CD14-positive monocyte (primary cell): ENCODE measurements at regions not wholly inside any gene's neighbourhood (a gene's known extent, or its start where the extent isn't known, plus 50 kb on each side); places are given as distances from the start of the nearest gene placed in this dataset.
A peak's percentile ranks its signal among the peaks of the same experiment; 100 is the strongest.

Source experiments
- DNase-seq, 3 donors: peaks; one replicate each; pipeline ENCODE4 v3.0.0-alpha.2; 2011 to 2022
- H2AFZ ChIP-seq: 2 replicates; pipeline ENCODE4 v1.6.0; 2012; ENCODE audit warnings: mild to moderate bottlenecking, low read depth, low read length, inconsistent platforms; ENCODE audit not compliant: insufficient read depth, poor library complexity, severe bottlenecking
- H3K27ac ChIP-seq, 2 donors: 1 replicate in 1 of 2; 2 replicates in 1 of 2; pipeline ENCODE4 v1.5.1; 2012 to 2013; ENCODE audit warnings: low read length in 2 of 2, control low read depth in 1 of 2, inconsistent platforms in 1 of 2, low read depth in 1 of 2, mild to moderate bottlenecking in 1 of 2
- H3K27me3 ChIP-seq, 2 donors: one replicate each; pipeline versions ENCODE4 v1.6.0 to v1.6.1; 2011 to 2013; ENCODE audit warnings: low read length in 2 of 2; ENCODE audit not compliant: control insufficient read depth in 2 of 2, insufficient read depth in 2 of 2
- H3K36me3 ChIP-seq, 2 donors: replicated peaks in 1 of 2; 1 replicate in 1 of 2; 2 replicates in 1 of 2; pipeline versions ENCODE4 v1.5.1 to v1.6.1; 2012 to 2013; ENCODE audit warnings: low read length in 2 of 2, control low read depth in 1 of 2, inconsistent platforms in 1 of 2, mild to moderate bottlenecking in 1 of 2; ENCODE audit not compliant: insufficient read depth in 2 of 2, control insufficient read depth in 1 of 2
- H3K4me1 ChIP-seq, 2 donors: 1 replicate in 1 of 2; 2 replicates in 1 of 2; pipeline versions ENCODE4 v1.5.1 to v1.6.1; 2012 to 2013; ENCODE audit warnings: low read length in 2 of 2, control low read depth in 1 of 2, inconsistent platforms in 1 of 2, mild to moderate bottlenecking in 1 of 2, moderate library complexity in 1 of 2; ENCODE audit not compliant: insufficient read depth in 2 of 2, control insufficient read depth in 1 of 2
- H3K4me2 ChIP-seq: replicated peaks from 2 replicates; pipeline ENCODE3; 2012; ENCODE audit warnings: low read length, moderate library complexity, mild to moderate bottlenecking; ENCODE audit not compliant: poor library complexity, severe bottlenecking; ENCODE audit errors: extremely low read depth
- H3K4me3 ChIP-seq, 3 experiments: fragments of 200-600 bp in 1 of 3; sonication (generic) in 1 of 3; replicated peaks in 1 of 3; 1 replicate in 2 of 3; 2 replicates in 1 of 3; pipeline ENCODE4 v1.5.1; 2011 to 2013; ENCODE audit warnings: low read length in 3 of 3, mild to moderate bottlenecking in 3 of 3, control low read depth in 2 of 3, low read depth in 2 of 3, inconsistent platforms in 1 of 3, moderate library complexity in 1 of 3
- H3K79me2 ChIP-seq: 2 replicates; pipeline ENCODE4 v1.6.0; 2012; ENCODE audit warnings: mild to moderate bottlenecking, control low read depth, inconsistent platforms, low read length, moderate library complexity; ENCODE audit not compliant: insufficient read depth
- H3K9ac ChIP-seq: 2 replicates; pipeline ENCODE4 v1.6.0; 2017; ENCODE audit warnings: low read length, mild to moderate bottlenecking; ENCODE audit not compliant: insufficient read depth, poor library complexity, severe bottlenecking
- H3K9me3 ChIP-seq, 2 donors: replicated peaks in 1 of 2; 1 replicate in 1 of 2; 2 replicates in 1 of 2; pipeline versions ENCODE4 v1.5.1 to v1.6.1; 2012 to 2013; ENCODE audit warnings: low read length in 2 of 2, control low read depth in 1 of 2; ENCODE audit not compliant: control insufficient read depth in 1 of 2, insufficient read depth in 1 of 2
- H4K20me1 ChIP-seq: 2 replicates; pipeline ENCODE4 v1.6.0; 2012; ENCODE audit warnings: mild to moderate bottlenecking, low read length, control low read depth, moderate library complexity; ENCODE audit not compliant: insufficient read depth
- H3K27ac Mint-ChIP-seq, 7 donors: one replicate each; pipeline ENCODE4 v1.8.0; 2020; ENCODE audit warnings: mild to moderate bottlenecking in 7 of 7, mixed read lengths in 7 of 7, moderate library complexity in 6 of 7, inconsistent platforms in 2 of 7
- H3K27me3 Mint-ChIP-seq, 3 donors: one replicate each; pipeline ENCODE4 v1.8.0; 2021 to 2022; ENCODE audit warnings: low read depth in 3 of 3, mild to moderate bottlenecking in 3 of 3, mixed read lengths in 3 of 3, moderate library complexity in 3 of 3, inconsistent platforms in 1 of 3
- H3K36me3 Mint-ChIP-seq, 2 donors: one replicate each; pipeline ENCODE4 v1.8.0; 2020; ENCODE audit warnings: mixed read lengths in 2 of 2, inconsistent platforms in 1 of 2, mild to moderate bottlenecking in 1 of 2
- H3K4me1 Mint-ChIP-seq: one replicate; pipeline ENCODE4 v1.8.0; 2020; ENCODE audit warnings: mild to moderate bottlenecking, mixed read lengths
- H3K4me3 Mint-ChIP-seq, 2 donors: one replicate each; pipeline ENCODE4 v1.8.0; 2020; ENCODE audit warnings: mild to moderate bottlenecking in 2 of 2, mixed read lengths in 2 of 2, moderate library complexity in 1 of 2
- H3K9me3 Mint-ChIP-seq, 7 donors: one replicate each; pipeline ENCODE4 v1.8.0; 2020 to 2022; ENCODE audit warnings: mixed read lengths in 7 of 7, mild to moderate bottlenecking in 6 of 7, moderate library complexity in 6 of 7, inconsistent platforms in 2 of 7
- CTCF ChIP-seq: fragments of 200-600 bp; IDR thresholded peaks from one replicate; pipeline ENCODE4 v1.8.0; 2022; ENCODE audit warnings: antibody characterized with exemption, mild to moderate bottlenecking
- WGBS: methylation state at CpG from one replicate; pipeline ENCODE4 v1.1.5; 2013; ENCODE audit warnings: missing lambda C conversion rate; ENCODE audit not compliant: insufficient coverage; 5-methylcytosine and 5-hydroxymethylcytosine counted together
- intact Hi-C, 2 donors: fragments of 100-400 bp; cut with micrococcal nuclease; formaldehyde crosslinking; loops; one replicate each; pipeline versions ENCODE4 v1.15.0 to v1.15.1; 2023

GRCh38 chr17:74059479-74060240, 143.8 kb upstream of the RPL38 start:
- peaks cover 1% of the 10 kb centered on the region for H3K4me1 Mint-ChIP-seq

GRCh38 chr17:74061758-74062157, 141.7 kb upstream of the RPL38 start:
- Histone ChIP-seq H3K36me3 (no peaks in the 10 kb centered on the region), H3K27me3 (no peaks in the 10 kb centered on the region), H3K27ac (no peak overlapping the region), H3K4me2 (no peak overlapping the region), H3K4me3 (no peak overlapping the region), H3K9ac (no peak overlapping the region), H3K4me1 (no peaks in the 10 kb centered on the region), H2AFZ (no peak overlapping the region), H3K9me3 (no peaks in the 10 kb centered on the region), H4K20me1 (no peaks in the 10 kb centered on the region), H3K79me2 (no peaks in the 10 kb centered on the region)
- no peak overlapping the region for H3K27ac Mint-ChIP-seq
- peaks cover 1% of the 10 kb centered on the region for H3K4me1 Mint-ChIP-seq
- no peaks in the 10 kb centered on the region for H3K36me3 Mint-ChIP-seq
- H3K4me3 Mint-ChIP-seq, result no peak overlapping the region
- H3K27me3 Mint-ChIP-seq, result peaks cover 7 to 19% (median 17%) of the 10 kb centered on the region in 3 donors
- H3K9me3 Mint-ChIP-seq, result peaks cover 0 to 4% (median 0%) of the 10 kb centered on the region in 7 donors
- no peak for TF ChIP-seq CTCF
- intact Hi-C loops, result no loop called here
- no peak for DNase-seq
- WGBS, result 100% methylated on average over 1 of the region's 5 CpGs

More at GRCh38 chr17:74059479-74060240, 143.8 kb upstream of the RPL38 start:
- H3K4me3 Mint-ChIP-seq, result no peak overlapping the region
- WGBS, result 71% methylated on average over 1 of the region's 4 CpGs
- no peak for DNase-seq
- Histone ChIP-seq H2AFZ (no peak overlapping the region), H3K9ac (no peak overlapping the region), H3K4me3 (no peak overlapping the region), H3K27ac (no peak overlapping the region), H3K4me1 (no peaks in the 10 kb centered on the region), H4K20me1 (no peaks in the 10 kb centered on the region), H3K9me3 (no peaks in the 10 kb centered on the region), H3K79me2 (no peaks in the 10 kb centered on the region), H3K27me3 (no peaks in the 10 kb centered on the region), H3K36me3 (no peaks in the 10 kb centered on the region), H3K4me2 (no peak overlapping the region)
- H3K27me3 Mint-ChIP-seq, result peaks cover 15 to 25% (median 15%) of the 10 kb centered on the region in 3 donors
- intact Hi-C loops, result no loop called here
- TF ChIP-seq CTCF, result no peak
- peaks cover 0 to 4% (median 0%) of the 10 kb centered on the region in 7 donors for H3K9me3 Mint-ChIP-seq
- H3K36me3 Mint-ChIP-seq, result no peaks in the 10 kb centered on the region
- peak overlapping the region in 1 of 7 donors; percentile 16 for H3K27ac Mint-ChIP-seq
